Adrenal gland (tissue), 5 donors: ENCODE measurements at regions not wholly inside any gene's neighbourhood (a gene's known extent, or its start where the extent isn't known, plus 50 kb on each side); places are given as distances from the start of the nearest gene placed in this dataset.

Experiments
- POLR2A ChIP-seq, 2 donors: fragments of 450-650 bp; IDR thresholded peaks; one replicate each; pipeline ENCODE4 v1.6.1; 2017; ENCODE audit warnings: antibody characterized with exemption in 2 of 2, mild to moderate bottlenecking in 2 of 2, moderate library complexity in 1 of 2
- TF ChIP-seq, protein P1 (sequence below), 6 experiments: fragments of 450-650 bp in 4 of 6; fragments of 200-600 bp in 2 of 6; sonication (generic) in 1 of 6; IDR thresholded peaks; 1 replicate in 5 of 6; 2 replicates in 1 of 6; pipeline versions ENCODE4 v1.5.1 to v1.8.0; 2016 to 2021; ENCODE audit warnings: antibody characterized with exemption in 6 of 6, mild to moderate bottlenecking in 2 of 6, moderate library complexity in 1 of 6
- donor health status: DM: no; HTN: no; CAD: no.

- TF ChIP-seq, protein P1, sequence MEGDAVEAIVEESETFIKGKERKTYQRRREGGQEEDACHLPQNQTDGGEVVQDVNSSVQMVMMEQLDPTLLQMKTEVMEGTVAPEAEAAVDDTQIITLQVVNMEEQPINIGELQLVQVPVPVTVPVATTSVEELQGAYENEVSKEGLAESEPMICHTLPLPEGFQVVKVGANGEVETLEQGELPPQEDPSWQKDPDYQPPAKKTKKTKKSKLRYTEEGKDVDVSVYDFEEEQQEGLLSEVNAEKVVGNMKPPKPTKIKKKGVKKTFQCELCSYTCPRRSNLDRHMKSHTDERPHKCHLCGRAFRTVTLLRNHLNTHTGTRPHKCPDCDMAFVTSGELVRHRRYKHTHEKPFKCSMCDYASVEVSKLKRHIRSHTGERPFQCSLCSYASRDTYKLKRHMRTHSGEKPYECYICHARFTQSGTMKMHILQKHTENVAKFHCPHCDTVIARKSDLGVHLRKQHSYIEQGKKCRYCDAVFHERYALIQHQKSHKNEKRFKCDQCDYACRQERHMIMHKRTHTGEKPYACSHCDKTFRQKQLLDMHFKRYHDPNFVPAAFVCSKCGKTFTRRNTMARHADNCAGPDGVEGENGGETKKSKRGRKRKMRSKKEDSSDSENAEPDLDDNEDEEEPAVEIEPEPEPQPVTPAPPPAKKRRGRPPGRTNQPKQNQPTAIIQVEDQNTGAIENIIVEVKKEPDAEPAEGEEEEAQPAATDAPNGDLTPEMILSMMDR (IDR thresholded peaks at IDR 0.05) = no peak
- peak in 1 of 2 donors; percentile 24 for TF ChIP-seq POLR2A (IDR thresholded peaks at IDR 0.05)
Measured at GRCh38 chr20:21609221-21609620, 95.4 kb upstream of the NKX2-2 start.
